B cell (primary cell): ENCODE measurements at regions not wholly inside any gene's neighbourhood (a gene's known extent, or its start where the extent isn't known, plus 50 kb on each side); places are given as distances from the start of the nearest gene placed in this dataset.

Experiments
- ATAC-seq: fragments of 200-7000 bp; cut with Tn5 transposase; one replicate; pipeline ENCODE4 v1.10.0; 2021; ENCODE audit warnings: low read depth, mild to moderate bottlenecking, moderate number of reproducible peaks, moderate library complexity
- CTCF ChIA-PET: fragments of 350-600 bp; sonication (Branson Sonifier 250); formaldehyde crosslinking; loops from one replicate; lab custom pipeline; 2021; ENCODE audit warnings: antibody characterized with exemption, inconsistent platforms; lab: Charles Lee
- POLR2A ChIA-PET: fragments of 350-600 bp; sonication (Branson Sonifier 250); formaldehyde crosslinking; loops from one replicate; lab custom pipeline; 2021; ENCODE audit warnings: antibody characterized with exemption; lab: Charles Lee
- DNase-seq: peaks from one replicate; pipeline ENCODE4 v3.0.0; 2013
- H2AFZ ChIP-seq: 2 replicates; pipeline ENCODE4 v1.6.1; 2012; ENCODE audit warnings: mild to moderate bottlenecking, low read depth, low read length; ENCODE audit not compliant: insufficient read depth, poor library complexity, severe bottlenecking
- H3K27ac ChIP-seq, 2 donors: 1 replicate in 1 of 2; 2 replicates in 1 of 2; pipeline ENCODE4 v1.5.1; 2012 to 2013; ENCODE audit warnings: low read length in 2 of 2, mild to moderate bottlenecking in 2 of 2, moderate library complexity in 1 of 2
- H3K27me3 ChIP-seq, 4 experiments: fragments of 200-600 bp in 1 of 4; sonication (generic) in 1 of 4; replicated peaks in 1 of 4; 1 replicate in 2 of 4; 2 replicates in 2 of 4; pipeline versions ENCODE4 v1.6.1 to v1.7.0; 2013 to 2016; ENCODE audit warnings: low read length in 3 of 4, mild to moderate bottlenecking in 2 of 4, mixed read lengths in 1 of 4, moderate library complexity in 1 of 4; ENCODE audit not compliant: insufficient read depth in 4 of 4, control insufficient read depth in 3 of 4; ENCODE audit errors: control extremely low read depth in 1 of 4
- H3K36me3 ChIP-seq, 2 experiments: replicated peaks in 1 of 2; 1 replicate in 1 of 2; 2 replicates in 1 of 2; pipeline versions ENCODE4 v1.6.1 to v1.7.1; 2013; ENCODE audit warnings: low read length in 1 of 2; ENCODE audit not compliant: insufficient read depth in 2 of 2, control insufficient read depth in 1 of 2; ENCODE audit errors: control extremely low read depth in 1 of 2, extremely low read depth in 1 of 2
- H3K4me1 ChIP-seq, 2 donors: fragments of 200-600 bp in 1 of 2; sonication (generic) in 1 of 2; 1 replicate in 1 of 2; 2 replicates in 1 of 2; pipeline versions ENCODE4 v1.5.1 to v1.6.1; 2013 to 2017; ENCODE audit warnings: low read length in 2 of 2; ENCODE audit not compliant: control insufficient read depth in 2 of 2, insufficient read depth in 2 of 2
- H3K4me2 ChIP-seq: replicated peaks from 2 replicates; pipeline ENCODE3; 2012; ENCODE audit warnings: mild to moderate bottlenecking, low read depth, low read length; ENCODE audit not compliant: poor library complexity, severe bottlenecking
- H3K4me3 ChIP-seq, 5 experiments: fragments of 200-600 bp in 1 of 5; sonication (generic) in 1 of 5; 1 replicate in 3 of 5; 2 replicates in 2 of 5; pipeline versions ENCODE4 v1.5.1 to v1.7.0; 2011 to 2016; ENCODE audit warnings: low read length in 4 of 5, mild to moderate bottlenecking in 4 of 5, low read depth in 2 of 5, control low read depth in 1 of 5, moderate library complexity in 1 of 5; ENCODE audit not compliant: insufficient read depth in 1 of 5; ENCODE audit errors: control extremely low read depth in 1 of 5, extremely low read depth in 1 of 5
- H3K79me2 ChIP-seq: fragments of 200-600 bp; sonication (generic); one replicate; pipeline ENCODE4 v1.6.0; 2016; ENCODE audit warnings: low read length; ENCODE audit not compliant: control insufficient read depth, insufficient read depth
- H3K9ac ChIP-seq: fragments of 200-600 bp; sonication (generic); 2 replicates; pipeline ENCODE4 v1.6.1; 2017; ENCODE audit warnings: mild to moderate bottlenecking, low read length, moderate library complexity
- H3K9me3 ChIP-seq, 3 donors: one replicate each; pipeline versions ENCODE4 v1.6.1 to v1.7.1; 2013; ENCODE audit warnings: low read length in 2 of 3; ENCODE audit not compliant: control insufficient read depth in 2 of 3, insufficient read depth in 1 of 3; ENCODE audit errors: control extremely low read depth in 1 of 3
- H4K20me1 ChIP-seq: 2 replicates; pipeline ENCODE4 v1.6.0; 2012; ENCODE audit warnings: mild to moderate bottlenecking, low read length; ENCODE audit not compliant: insufficient read depth, control insufficient read depth, poor library complexity, severe bottlenecking
- H3K27ac Mint-ChIP-seq: one replicate; pipeline ENCODE4 v1.8.0; 2021; ENCODE audit warnings: mixed read lengths
- H3K27me3 Mint-ChIP-seq: one replicate; pipeline ENCODE4 v1.8.0; 2021; ENCODE audit warnings: mixed read lengths
- H3K4me1 Mint-ChIP-seq: one replicate; pipeline ENCODE4 v1.8.0; 2021; ENCODE audit warnings: mixed read lengths
- H3K4me3 Mint-ChIP-seq: one replicate; pipeline ENCODE4 v1.8.0; 2021; ENCODE audit warnings: mixed read lengths
- H3K9me3 Mint-ChIP-seq: one replicate; pipeline ENCODE4 v1.8.0; 2022; ENCODE audit warnings: mixed read lengths; ENCODE audit not compliant: insufficient read depth
- EZH2 ChIP-seq: IDR thresholded peaks from 2 replicates; pipeline ENCODE4 v1.6.1; 2012; ENCODE audit warnings: borderline replicate concordance, low read depth, mild to moderate bottlenecking, moderate library complexity, low read length; ENCODE audit not compliant: insufficient read depth, poor library complexity, severe bottlenecking
- WGBS: methylation state at CpG from one replicate; pipeline ENCODE4 v1.1.5; 2013; ENCODE audit warnings: missing lambda C conversion rate; ENCODE audit not compliant: insufficient coverage; 5-methylcytosine and 5-hydroxymethylcytosine counted together
- intact Hi-C: fragments of 100-400 bp; cut with micrococcal nuclease; formaldehyde crosslinking; loops from one replicate; pipeline ENCODE4 v1.10.0; 2022
- TF ChIP-seq, protein P1 (sequence below): fragments of 200-600 bp; IDR thresholded peaks from one replicate; pipeline ENCODE4 v1.8.0; 2022; ENCODE audit warnings: antibody characterized with exemption, mild to moderate bottlenecking

DNA sequence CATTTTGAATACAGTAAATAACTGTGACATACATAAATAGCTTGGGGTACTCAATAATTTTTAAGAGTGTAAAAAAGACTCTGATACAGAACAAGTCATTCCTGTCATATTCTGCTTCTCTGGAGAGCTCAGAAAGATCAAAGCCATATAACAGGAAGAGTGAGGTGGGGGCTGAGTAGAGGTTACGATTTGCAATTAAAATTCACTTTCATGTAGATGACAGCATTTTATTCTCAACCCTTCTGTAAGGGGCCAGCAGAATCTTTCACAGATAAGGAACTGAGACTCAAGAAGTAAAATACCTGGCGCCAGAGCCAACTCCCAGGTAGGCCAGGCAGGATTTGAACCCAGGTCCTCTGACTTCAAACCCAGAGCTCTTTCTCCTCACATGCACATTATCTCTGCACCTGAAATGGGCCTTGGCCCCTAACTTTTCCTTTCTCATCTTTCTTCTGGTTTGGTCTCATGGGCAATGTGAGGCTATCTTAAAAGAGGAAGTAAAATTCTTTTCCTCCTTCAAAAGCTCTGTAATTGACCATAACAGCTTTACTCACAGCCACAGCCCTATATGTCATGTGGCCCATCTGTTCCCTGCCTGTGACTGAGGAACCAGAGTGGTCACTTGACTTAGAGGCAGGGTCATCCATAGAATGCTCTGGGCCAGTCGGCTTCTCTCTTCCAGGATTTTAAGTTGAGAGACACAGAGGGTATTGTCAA, 80.9 kb upstream of the SYT6 start:
- H3K9me3 ChIP-seq, result peaks cover 0 to 2% (median 0%) of the 10 kb centered on the region in 3 donors
- Mint-ChIP-seq H3K9me3 (no peaks in the 10 kb centered on the region), H3K27ac (no peak overlapping the region), H3K27me3 (peaks cover 11% of the 10 kb centered on the region), H3K4me1 (peaks cover 4% of the 10 kb centered on the region), H3K4me3 (no peak overlapping the region)
- no peak for TF ChIP-seq EZH2
- TF ChIP-seq, protein P1, sequence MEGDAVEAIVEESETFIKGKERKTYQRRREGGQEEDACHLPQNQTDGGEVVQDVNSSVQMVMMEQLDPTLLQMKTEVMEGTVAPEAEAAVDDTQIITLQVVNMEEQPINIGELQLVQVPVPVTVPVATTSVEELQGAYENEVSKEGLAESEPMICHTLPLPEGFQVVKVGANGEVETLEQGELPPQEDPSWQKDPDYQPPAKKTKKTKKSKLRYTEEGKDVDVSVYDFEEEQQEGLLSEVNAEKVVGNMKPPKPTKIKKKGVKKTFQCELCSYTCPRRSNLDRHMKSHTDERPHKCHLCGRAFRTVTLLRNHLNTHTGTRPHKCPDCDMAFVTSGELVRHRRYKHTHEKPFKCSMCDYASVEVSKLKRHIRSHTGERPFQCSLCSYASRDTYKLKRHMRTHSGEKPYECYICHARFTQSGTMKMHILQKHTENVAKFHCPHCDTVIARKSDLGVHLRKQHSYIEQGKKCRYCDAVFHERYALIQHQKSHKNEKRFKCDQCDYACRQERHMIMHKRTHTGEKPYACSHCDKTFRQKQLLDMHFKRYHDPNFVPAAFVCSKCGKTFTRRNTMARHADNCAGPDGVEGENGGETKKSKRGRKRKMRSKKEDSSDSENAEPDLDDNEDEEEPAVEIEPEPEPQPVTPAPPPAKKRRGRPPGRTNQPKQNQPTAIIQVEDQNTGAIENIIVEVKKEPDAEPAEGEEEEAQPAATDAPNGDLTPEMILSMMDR, result no peak
- H3K36me3 ChIP-seq, result no peaks in the 10 kb centered on the region
- POLR2A ChIA-PET, result no interaction called here
- no peak overlapping the region for H3K9ac ChIP-seq
- H3K79me2 ChIP-seq, result no peaks in the 10 kb centered on the region
- H3K4me3 ChIP-seq, result no peak overlapping the region
- H3K4me2 ChIP-seq, result no peak overlapping the region
- DNase-seq (no peak), ATAC-seq (no peak)
- H2AFZ ChIP-seq, result no peak overlapping the region
- intact Hi-C loops, result no loop called here
- no peak overlapping the region for H3K27ac ChIP-seq
- H3K27me3 ChIP-seq, result peaks cover 0 to 3% (median 0%) of the 10 kb centered on the region in 4 experiments
- 65% methylated on average over 2 of the region's 3 CpGs for WGBS
- H3K4me1 ChIP-seq, result peaks cover 0 to 3% of the 10 kb centered on the region in 2 donors
- CTCF ChIA-PET, result interaction anchor here (1.1 kb wide), 1 partner anchor 48 kb away, joined by 3 read pairs; no protein-coding TSS in a partner anchor
- H4K20me1 ChIP-seq, result no peaks in the 10 kb centered on the region

DNA sequence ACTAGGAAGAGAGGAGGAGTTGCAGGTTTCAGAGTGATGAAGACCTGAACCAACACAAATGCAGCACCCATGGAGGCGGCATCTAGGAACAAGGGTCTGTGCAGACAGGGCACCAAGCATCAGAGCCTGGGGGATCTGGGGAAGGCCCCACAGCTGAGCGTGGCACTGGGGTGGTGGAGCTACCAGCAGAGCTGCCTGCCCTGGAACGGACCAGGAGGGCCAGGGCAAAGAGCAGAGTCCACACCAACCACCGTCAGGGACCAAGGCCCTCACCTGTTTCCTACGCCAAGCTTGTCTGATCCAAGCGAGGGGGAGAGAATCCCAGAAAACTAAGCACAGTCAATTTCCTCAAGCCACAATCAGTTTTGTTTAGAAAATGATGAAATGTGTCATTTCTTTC, 79.0 kb upstream of the SYT6 start:
- Histone ChIP-seq H3K9me3 (no peaks in the 10 kb centered on the region), H3K36me3 (no peaks in the 10 kb centered on the region), H4K20me1 (no peaks in the 10 kb centered on the region), H3K4me1 (peaks cover 0 to 3% of the 10 kb centered on the region in 2 donors), H3K4me3 (no peak overlapping the region), H3K79me2 (no peaks in the 10 kb centered on the region), H3K27ac (no peak overlapping the region), H3K4me2 (no peak overlapping the region), H3K27me3 (peaks cover 0 to 3% (median 0%) of the 10 kb centered on the region in 4 experiments), H3K9ac (no peak overlapping the region), H2AFZ (no peak overlapping the region)
- DNase-seq, result no peak
- Mint-ChIP-seq H3K4me3 (no peak overlapping the region), H3K27ac (no peak overlapping the region), H3K4me1 (peaks cover 4% of the 10 kb centered on the region), H3K9me3 (no peaks in the 10 kb centered on the region), H3K27me3 (peaks cover 10% of the 10 kb centered on the region)
- POLR2A ChIA-PET, result no interaction called here
- no peak for TF ChIP-seq EZH2
- TF ChIP-seq, protein P1, result no peak
- WGBS, result 59% methylated on average over 4 of the region's 6 CpGs
- intact Hi-C loops, result no loop called here
- ATAC-seq, result no peak
- CTCF ChIA-PET, result no interaction called here
